SK-MEL-5 (cell line): ENCODE measurements at regions not wholly inside any gene's neighbourhood (a gene's known extent, or its start where the extent isn't known, plus 50 kb on each side); places are given as distances from the start of the nearest gene placed in this dataset.
A peak's percentile ranks its signal among the peaks of the same experiment; 100 is the strongest.

Source experiments
- DNase-seq: peaks from one replicate; pipeline ENCODE4 v3.0.0-alpha.2; 2016; ENCODE audit warnings: low read depth, low spot score
- in situ Hi-C: cut with HindIII; loops from 2 replicates; pipeline ENCODE4 v1.10.0; 2016; ENCODE audit warnings: low sequenced_read_pairs, high pct_unique_total_duplicates, low pct_unique_long_range_greater_than_20kb

GRCh38 chr16:82382521-82382920 lies 212.5 kb upstream of the MPHOSPH6 start:
- in situ Hi-C loops: no loop called here
- no peak for DNase-seq

DNA sequence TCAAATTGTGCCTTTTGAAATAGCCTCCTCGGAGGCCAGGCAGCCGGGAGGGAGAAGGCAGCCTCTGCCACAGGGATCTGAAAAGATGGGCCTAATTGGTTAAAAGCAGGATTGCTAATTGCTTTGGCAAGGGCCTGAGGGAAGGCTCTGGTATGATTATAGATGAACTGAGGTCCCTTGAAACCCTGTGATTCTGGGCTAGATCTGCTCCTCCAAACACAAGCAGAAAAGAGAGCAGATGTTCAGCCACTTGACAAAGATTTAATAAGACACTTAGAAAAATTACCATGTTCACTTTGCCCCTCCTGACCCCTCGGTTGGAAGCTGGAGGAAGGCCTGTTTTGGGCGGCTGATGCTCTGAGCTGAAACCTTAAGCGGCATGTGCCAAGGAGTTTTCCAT lies 209.5 kb upstream of the MPHOSPH6 start:
- DNase-seq: no peak
- in situ Hi-C loops: no loop called here

DNA sequence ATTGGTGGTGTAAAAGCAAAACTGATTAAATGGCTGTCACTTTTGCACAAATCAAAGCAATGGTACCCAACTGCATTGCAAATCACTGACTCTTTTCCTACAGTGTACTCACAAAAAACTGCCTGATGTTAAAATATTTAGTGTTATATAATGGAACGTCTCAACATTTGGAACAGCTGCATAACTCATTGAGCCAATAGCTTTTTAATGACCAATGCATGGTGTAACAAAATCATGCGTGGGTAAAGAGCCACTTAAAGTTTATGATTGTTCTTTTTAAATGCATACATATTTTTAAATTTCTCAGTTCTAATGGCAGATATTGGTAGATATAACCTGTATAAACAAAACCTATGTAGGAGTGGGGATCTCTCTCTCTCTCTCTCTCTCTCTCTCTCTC lies 204.0 kb upstream of the MPHOSPH6 start:
- DNase-seq: no peak
- in situ Hi-C loops: no loop called here

- in situ Hi-C loops: no loop called here
- DNase-seq: no peak
Measured at GRCh38 chr16:82370282-82370681, 200.3 kb upstream of the MPHOSPH6 start.

GRCh38 chr16:82368041-82368440 lies 198.0 kb upstream of the MPHOSPH6 start:
- DNase-seq: peak; percentile 68
- in situ Hi-C loops: no loop called here

DNA sequence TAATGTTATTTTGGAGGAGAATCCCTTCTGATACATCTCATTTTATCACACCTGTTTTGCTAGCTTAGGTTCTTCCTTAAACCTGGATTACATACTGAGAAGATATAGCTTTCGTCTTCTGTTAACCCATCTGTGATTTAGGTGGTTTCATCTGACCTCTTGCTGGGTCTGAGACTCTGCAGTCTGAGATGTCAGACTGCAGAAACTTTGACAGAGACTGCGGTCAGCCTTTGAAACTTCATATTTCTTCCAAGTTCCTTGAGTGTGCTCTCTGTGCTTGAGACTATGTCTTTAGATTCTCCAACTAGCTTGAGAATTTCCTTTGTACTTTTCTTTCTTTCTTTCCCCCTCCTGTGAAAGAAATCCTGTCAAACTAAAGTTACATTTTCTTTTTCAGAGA lies 196.4 kb upstream of the MPHOSPH6 start:
- in situ Hi-C loops: no loop called here
- no peak for DNase-seq

DNA sequence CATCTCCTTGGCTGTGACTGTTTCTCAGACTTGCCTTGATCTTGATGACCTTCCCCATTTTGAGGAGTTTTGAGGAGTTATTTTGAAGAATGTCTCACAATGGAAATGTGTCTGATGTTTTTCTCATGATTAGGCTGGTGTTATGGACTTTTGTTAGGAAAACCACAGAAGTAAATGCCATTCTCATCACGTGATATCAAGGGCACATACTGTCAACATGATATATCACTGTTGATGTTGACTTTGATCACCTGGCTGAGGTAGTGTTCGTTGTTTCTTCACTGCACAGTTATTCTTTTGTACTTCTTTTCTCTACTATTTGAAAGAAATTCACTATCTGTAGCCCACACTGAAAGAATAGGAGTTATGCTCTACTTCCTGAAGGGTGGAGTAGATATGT lies 194.7 kb upstream of the MPHOSPH6 start:
- no peak for DNase-seq
- in situ Hi-C loops: no loop called here

DNA sequence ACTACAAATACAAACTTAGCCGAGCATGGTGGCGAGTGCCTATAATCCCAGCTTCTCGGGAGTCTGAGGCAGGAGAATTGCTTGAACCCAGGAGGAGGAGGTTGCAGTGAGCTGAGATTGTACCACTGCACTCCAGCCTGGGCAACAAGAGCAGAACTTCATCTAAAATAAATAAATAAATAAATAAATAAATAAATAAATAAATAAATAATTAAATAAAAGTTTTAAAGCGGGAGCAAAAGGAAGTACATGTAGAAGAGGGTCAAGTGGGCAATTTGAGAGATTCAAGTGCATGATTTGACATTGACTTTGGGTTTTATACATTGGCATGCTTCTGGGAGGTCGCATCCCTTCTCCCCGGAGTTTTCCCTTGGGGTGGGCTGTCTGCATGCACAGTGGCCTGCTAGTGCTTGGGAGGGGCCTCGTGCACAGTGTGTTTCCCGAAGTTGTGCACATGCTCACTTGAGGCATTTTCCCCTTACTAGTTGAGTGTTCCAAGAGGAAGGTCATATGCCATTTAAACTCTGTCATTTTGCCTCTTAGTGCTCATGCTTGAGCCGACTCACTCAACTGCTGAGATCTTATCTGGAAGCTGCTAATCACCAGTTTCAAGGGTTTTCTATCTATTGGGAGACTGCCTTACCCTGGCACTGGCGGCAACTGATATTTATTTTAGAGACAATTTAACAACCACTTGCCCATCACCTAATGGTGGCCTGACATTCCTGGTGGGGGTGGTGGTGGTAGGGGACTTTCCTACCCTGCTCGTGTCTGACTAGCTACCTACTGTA lies 193.2 kb upstream of the MPHOSPH6 start:
- no peak for DNase-seq
- in situ Hi-C loops: no loop called here

DNA sequence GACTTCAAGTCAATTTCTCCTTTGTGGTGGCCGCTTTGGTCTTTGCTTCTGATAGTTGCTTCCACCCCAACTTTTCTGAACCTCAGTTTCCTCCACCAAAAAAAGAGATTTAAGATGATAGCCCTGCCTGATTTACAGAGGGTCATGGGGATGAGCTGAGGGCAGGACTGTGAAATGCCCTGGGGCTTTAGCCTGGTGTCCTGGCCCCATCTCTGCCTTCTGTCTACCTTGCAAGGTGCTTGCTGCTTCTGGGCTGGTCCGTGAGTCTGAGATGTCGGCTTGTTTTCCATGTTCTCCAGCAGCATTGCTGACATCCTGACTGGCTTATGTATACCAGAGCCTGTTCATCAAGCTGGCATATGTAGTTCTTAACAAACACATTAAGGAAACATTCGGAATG lies 191.9 kb upstream of the MPHOSPH6 start:
- no peak for DNase-seq
- in situ Hi-C loops: no loop called here

DNA sequence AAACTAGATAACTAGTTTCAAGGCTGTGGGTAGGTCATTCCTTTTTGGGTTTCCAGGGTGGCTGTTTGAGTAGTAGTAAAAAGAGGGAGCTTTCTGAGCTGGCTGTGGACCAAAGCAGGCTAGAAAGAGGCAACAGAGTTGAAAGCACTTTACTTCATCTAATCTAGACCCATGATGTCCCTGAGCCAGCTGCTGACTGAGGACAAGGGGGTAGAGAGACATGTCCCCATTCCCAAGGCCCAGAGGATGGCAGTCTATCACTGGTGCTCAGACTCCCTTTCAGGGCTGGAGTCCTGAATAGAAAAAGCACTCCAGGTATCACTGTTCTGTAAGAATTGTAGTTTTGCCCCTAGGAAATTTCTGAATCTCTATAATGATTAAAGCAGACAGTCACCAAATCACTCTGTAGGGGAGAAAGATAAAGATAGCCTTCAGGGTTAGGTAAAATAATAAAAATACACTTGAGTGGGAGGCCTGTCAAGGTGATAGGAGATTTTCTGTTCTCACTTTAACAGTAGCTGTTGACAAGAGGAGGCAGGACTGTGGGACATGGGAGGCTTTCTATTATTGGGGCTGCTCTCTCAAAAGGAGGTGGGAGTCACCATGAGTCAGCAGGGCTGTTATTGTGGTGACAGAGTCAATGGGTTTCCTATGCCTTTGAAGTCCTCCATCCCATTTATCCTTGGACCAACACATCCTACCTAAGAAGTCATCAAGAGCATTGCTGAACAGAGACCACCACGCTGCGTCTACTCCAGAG lies 190.2 kb upstream of the MPHOSPH6 start:
- in situ Hi-C loops: no loop called here
- DNase-seq: no peak

- in situ Hi-C loops: no loop called here
- DNase-seq: no peak
Measured at GRCh38 chr16:82358606-82359221, 188.7 kb upstream of the MPHOSPH6 start.

DNA sequence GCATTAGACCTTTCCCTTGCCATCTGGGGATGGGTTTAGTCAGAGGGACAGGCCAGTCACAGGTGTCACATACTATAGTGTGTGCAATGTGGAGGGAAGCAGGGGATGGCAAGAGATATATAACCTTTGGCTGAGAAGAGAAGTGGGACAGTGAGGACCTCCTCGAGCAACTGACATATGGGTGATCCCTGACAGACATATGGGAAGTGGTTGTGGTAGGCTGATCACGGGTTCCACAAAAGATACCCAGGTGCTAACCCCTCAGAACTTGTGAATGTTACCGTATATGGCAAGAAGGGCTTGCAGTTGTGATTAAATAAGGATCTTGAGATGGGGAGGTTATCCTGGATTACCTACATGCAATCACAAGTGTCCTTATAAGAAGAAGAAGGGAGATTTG lies 188.1 kb upstream of the MPHOSPH6 start:
- in situ Hi-C loops: no loop called here
- no peak for DNase-seq

GRCh38 chr16:82357237-82357636 lies 187.2 kb upstream of the MPHOSPH6 start:
- in situ Hi-C loops: no loop called here
- DNase-seq: no peak

DNA sequence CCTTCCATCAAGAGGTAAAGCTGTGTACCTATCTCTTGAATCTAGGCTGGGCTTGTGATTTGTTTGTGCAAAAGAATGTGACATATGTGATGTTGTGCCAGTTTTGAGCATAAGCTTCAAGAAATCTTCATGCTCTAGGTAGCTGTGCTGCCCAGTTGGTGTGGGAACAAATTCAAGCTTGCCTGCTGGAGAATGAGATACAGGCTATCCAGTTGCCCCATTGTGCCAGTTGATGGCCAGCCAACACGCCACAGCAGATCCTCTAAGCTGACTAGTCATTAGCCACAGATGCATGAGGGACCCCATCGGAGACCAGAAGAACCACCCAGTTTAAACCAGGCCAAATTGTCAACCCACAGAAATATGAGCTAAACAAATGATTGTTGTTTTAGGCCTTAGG lies 180.5 kb upstream of the MPHOSPH6 start:
- in situ Hi-C loops: no loop called here
- no peak for DNase-seq

DNA sequence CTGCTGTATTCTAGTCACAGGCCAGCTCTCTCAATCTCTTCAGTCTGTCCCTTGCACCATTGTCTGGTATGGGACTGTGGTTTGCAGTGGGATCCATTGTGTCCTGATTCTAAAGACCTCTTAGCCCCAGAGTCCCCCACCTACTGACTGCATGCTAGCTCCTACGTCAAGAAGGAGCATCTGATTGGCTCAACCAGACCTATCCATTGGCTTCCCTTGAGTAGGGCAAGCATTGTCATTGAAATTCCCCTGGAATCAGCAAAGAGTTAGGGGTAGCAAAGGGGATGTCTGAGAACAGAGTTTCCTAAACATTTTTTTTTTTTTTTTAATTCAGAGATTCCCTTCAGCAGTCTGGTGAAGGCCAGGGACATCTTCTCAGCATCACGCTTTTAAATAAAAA lies 175.3 kb upstream of the MPHOSPH6 start:
- DNase-seq: no peak
- in situ Hi-C loops: no loop called here

DNA sequence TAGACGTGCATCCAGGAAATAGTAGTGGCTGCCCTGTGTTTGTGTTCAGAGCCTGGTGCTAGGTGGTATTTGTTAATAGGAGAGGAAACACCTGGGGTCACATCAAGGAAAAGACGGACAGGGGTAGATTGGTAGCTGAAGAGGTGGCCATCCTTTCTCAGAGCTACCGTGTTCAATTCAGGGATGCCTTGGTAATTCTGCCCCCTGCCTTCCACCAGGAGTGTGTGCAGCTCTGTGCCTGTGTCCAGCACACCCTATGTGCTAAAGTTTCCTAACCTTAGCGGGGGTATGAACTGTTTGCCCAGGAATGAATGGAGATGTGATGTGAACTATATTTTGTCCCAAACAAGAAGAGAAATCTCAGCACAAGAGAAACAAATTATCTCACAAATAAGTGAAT lies 174.1 kb upstream of the MPHOSPH6 start:
- in situ Hi-C loops: no loop called here
- peak; percentile 38 for DNase-seq

GRCh38 chr16:82341146-82341669 lies 171.2 kb upstream of the MPHOSPH6 start:
- in situ Hi-C loops: no loop called here
- no peak for DNase-seq

DNA sequence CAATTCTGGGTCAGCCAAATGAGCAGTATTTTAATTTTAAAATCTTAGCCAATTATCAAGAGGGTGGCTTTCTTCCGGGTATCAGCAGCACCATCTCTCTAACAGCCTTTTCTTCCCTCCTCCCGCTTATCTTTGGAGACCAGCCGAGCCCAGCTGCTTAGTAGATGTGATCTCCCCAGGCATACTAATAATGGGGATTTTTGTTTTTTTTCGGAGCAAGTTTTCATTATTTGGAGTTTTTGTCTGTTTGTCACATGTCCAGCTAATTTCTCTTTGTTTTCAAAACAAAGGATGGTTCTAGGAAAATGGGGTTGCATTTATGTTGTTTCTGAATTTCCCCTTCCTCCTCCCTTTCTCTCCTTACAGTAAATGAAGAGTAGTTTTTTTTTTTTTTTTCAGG lies 170.5 kb upstream of the MPHOSPH6 start:
- no peak for DNase-seq
- in situ Hi-C loops: no loop called here

GRCh38 chr16:82337355-82337754 lies 167.3 kb upstream of the MPHOSPH6 start:
- in situ Hi-C loops: no loop called here
- no peak for DNase-seq
